HUES64 (cell line): ENCODE measurements at regions not wholly inside any gene's neighbourhood (a gene's known extent, or its start where the extent isn't known, plus 50 kb on each side); places are given as distances from the start of the nearest gene placed in this dataset.

Source experiments
- H3K27ac ChIP-seq: 2 replicates; pipeline ENCODE4 v1.7.0; 2013; ENCODE audit warnings: low read depth, low read length, inconsistent platforms
- H3K27me3 ChIP-seq: 2 replicates; pipeline ENCODE4 v1.6.1; 2013; ENCODE audit warnings: mild to moderate bottlenecking, low read length; ENCODE audit not compliant: insufficient read depth
- H3K36me3 ChIP-seq: 2 replicates; pipeline ENCODE4 v1.6.1; 2013; ENCODE audit warnings: mild to moderate bottlenecking, low read length; ENCODE audit not compliant: insufficient read depth
- H3K4me1 ChIP-seq: 2 replicates; pipeline ENCODE4 v1.6.1; 2013; ENCODE audit warnings: mild to moderate bottlenecking, low read length, moderate library complexity; ENCODE audit not compliant: insufficient read depth
- H3K4me3 ChIP-seq: 2 replicates; pipeline ENCODE4 v1.5.1; 2013; ENCODE audit warnings: mild to moderate bottlenecking, low read length, moderate library complexity
- H3K9ac ChIP-seq: 2 replicates; pipeline ENCODE4 v1.6.1; 2013; ENCODE audit warnings: mild to moderate bottlenecking, low read depth, low read length
- H3K9me3 ChIP-seq: 2 replicates; pipeline ENCODE4 v1.6.1; 2013; ENCODE audit warnings: low read depth, low read length; ENCODE audit not compliant: insufficient read depth
- WGBS: fragments of 150-250, 120-280 bp; methylation state at CpG from one replicate; pipeline ENCODE4 v1.1.7; 2013; ENCODE audit warnings: missing lambda C conversion rate; 5-methylcytosine and 5-hydroxymethylcytosine counted together

GRCh38 chr2:237185553-237185925, 99.8 kb downstream of the COPS8 start:
- Histone ChIP-seq H3K27ac (no peak overlapping the region), H3K4me3 (no peak overlapping the region), H3K9me3 (no peaks in the 10 kb centered on the region), H3K9ac (no peak overlapping the region), H3K27me3 (no peaks in the 10 kb centered on the region), H3K36me3 (no peaks in the 10 kb centered on the region), H3K4me1 (peaks cover 4% of the 10 kb centered on the region; the same call in 1 of the 2 replicates)
- WGBS = 78% methylated on average over 7 of the region's 7 CpGs

DNA sequence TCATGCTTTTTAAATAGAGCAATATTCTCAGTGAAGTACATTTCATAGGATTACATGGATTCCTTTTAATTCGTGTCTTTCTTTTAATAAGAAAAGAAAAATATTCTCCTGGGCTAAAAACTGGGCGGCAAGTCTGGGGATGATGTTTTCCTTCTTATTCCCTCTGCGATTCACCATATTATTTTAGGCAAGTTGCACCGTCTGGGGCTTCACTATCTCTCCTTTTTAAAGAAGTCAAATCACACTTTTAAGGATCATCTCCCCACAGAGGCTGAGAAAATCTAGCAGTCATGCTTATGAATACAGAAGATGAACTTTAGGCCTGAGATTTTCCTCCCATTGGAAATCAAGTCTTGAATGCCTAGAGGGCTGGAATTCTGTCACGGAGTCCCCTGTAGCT, 104.1 kb downstream of the COPS8 start:
- Histone ChIP-seq H3K9me3 (no peaks in the 10 kb centered on the region), H3K36me3 (no peaks in the 10 kb centered on the region), H3K27ac (no peak overlapping the region), H3K27me3 (no peaks in the 10 kb centered on the region), H3K4me3 (no peak overlapping the region), H3K9ac (no peak overlapping the region), H3K4me1 (peaks cover 4% of the 10 kb centered on the region; the same call in 1 of the 2 replicates)
- 97% methylated on average over 4 of the region's 5 CpGs for WGBS

DNA sequence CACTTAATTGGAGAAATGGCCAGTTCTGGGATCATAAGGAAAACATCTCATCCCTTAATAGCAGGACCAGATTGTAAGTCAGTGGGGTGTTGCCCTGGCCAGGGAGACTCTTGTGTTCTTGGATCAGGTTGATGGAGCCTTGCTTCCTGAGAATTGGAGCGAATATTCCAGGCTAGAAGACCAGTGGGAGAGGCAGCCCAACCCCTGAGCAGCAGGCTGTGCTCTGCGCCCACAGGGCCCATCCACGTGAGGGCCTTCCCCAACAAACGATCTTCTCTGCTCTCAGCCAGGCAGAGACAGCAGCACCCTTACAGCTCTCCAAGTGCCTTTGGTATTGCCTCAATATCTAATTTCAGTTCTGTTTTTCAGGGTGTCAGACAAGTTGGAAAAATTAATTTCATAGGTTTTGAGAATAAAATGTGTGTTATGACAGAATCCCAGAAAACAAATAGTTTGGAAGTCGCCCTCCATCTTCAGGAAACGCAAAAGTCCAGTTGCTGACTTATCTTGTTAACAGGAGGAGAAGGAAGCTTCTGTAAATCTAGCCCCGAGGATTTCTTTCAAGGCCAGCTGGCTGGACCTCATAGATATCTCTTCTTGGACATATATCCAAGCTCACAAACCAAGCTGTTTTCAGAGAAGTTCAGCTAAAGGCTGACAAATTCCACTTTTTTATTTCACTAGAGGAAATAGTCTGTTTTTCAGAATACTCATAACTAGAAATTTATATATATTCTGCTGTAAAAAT, 105.5 kb downstream of the COPS8 start:
- no peaks in the 10 kb centered on the region for H3K27me3 ChIP-seq
- H3K4me1 ChIP-seq = no peaks in the 10 kb centered on the region
- no peaks in the 10 kb centered on the region for H3K36me3 ChIP-seq
- no peak overlapping the region for H3K4me3 ChIP-seq
- no peak overlapping the region for H3K9ac ChIP-seq
- no peak overlapping the region for H3K27ac ChIP-seq
- H3K9me3 ChIP-seq = no peaks in the 10 kb centered on the region
- WGBS = 88% methylated on average over 7 of the region's 7 CpGs

- Histone ChIP-seq H3K4me3 (no peak overlapping the region), H3K4me1 (0 out of 2 replicates have a peak, but pooled peaks cover 1% of the 10 kb centered on the region), H3K36me3 (no peaks in the 10 kb centered on the region), H3K27ac (no peak overlapping the region), H3K9me3 (no peaks in the 10 kb centered on the region), H3K9ac (no peak overlapping the region), H3K27me3 (no peaks in the 10 kb centered on the region)
- WGBS = 80% methylated on average over 8 of the region's 8 CpGs
Measured at GRCh38 chr2:237191714-237192081, 106.0 kb downstream of the COPS8 start.

GRCh38 chr2:237192881-237193280, 107.2 kb downstream of the COPS8 start:
- H3K4me1 ChIP-seq = peaks cover 13% of the 10 kb centered on the region
- no peaks in the 10 kb centered on the region for H3K9me3 ChIP-seq
- 94% methylated on average over 8 of the region's 8 CpGs for WGBS
- H3K27ac ChIP-seq = no peak overlapping the region
- H3K36me3 ChIP-seq = no peaks in the 10 kb centered on the region
- H3K9ac ChIP-seq = no peak overlapping the region
- H3K4me3 ChIP-seq = no peak overlapping the region
- H3K27me3 ChIP-seq = no peaks in the 10 kb centered on the region

GRCh38 chr2:237193436-237193835, 107.7 kb downstream of the COPS8 start:
- no peak overlapping the region for H3K4me3 ChIP-seq
- H3K9ac ChIP-seq = no peak overlapping the region
- no peak overlapping the region for H3K27ac ChIP-seq
- peaks cover 18% of the 10 kb centered on the region for H3K4me1 ChIP-seq
- WGBS = 94% methylated on average over 7 of the region's 7 CpGs
- H3K9me3 ChIP-seq = no peaks in the 10 kb centered on the region
- H3K27me3 ChIP-seq = no peaks in the 10 kb centered on the region
- H3K36me3 ChIP-seq = no peaks in the 10 kb centered on the region

DNA sequence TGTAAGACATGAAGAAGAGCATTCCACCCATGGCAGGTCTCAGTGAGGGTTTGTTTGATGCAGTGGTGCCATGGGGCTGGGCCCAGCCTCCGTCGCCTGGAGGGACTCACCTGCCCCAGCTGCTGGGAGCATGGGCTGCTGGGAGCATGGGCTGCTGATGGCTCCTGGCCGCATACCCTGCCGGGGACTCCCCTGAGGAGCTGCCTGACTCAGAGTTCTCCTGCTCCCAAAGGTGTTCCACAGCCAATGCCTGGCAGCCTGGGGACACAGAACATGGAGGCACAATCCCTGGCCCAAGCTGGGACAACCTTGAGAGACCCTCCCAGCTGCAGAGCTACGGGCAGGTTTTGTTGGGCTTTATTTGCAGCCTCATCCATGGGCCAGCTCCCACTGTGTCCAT, 108.4 kb downstream of the COPS8 start:
- 82% methylated on average over 5 of the region's 5 CpGs for WGBS
- H3K27ac ChIP-seq = no peak overlapping the region

DNA sequence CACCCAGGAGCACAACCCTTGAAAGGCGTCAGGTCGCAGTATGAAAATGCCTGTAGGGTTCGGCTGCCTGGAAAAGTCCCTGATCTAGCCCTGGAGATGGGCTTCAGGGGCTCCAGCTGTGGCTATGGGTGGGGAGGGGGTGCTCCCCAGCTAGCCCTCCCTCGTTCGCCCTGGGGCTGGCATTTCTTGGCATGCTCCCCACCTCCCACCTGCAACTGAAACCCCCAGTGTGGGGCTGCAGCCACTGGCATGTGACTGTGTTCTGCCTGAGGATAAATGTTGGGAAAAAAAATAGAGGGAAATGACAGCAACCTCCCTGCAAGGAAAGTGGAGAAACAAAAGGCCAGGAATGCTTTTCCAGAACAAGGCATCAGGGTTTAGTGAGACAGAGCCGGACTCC, 109.2 kb downstream of the COPS8 start:
- H3K27ac ChIP-seq = no peak overlapping the region
- H3K4me3 ChIP-seq = no peak overlapping the region
- H3K9ac ChIP-seq = no peak overlapping the region
- WGBS = 95% methylated on average over 6 of the region's 6 CpGs
- H3K27me3 ChIP-seq = no peaks in the 10 kb centered on the region
- H3K36me3 ChIP-seq = no peaks in the 10 kb centered on the region
- peaks cover 4% of the 10 kb centered on the region; the same call in 1 of the 2 replicates for H3K9me3 ChIP-seq
- H3K4me1 ChIP-seq = peaks cover 26% of the 10 kb centered on the region

More for the DNA sequence above, 108.4 kb downstream of the COPS8 start:
- H3K9me3 ChIP-seq = no peaks in the 10 kb centered on the region
- H3K27me3 ChIP-seq = no peaks in the 10 kb centered on the region
- H3K4me3 ChIP-seq = no peak overlapping the region
- no peak overlapping the region for H3K9ac ChIP-seq
- peaks cover 25% of the 10 kb centered on the region for H3K4me1 ChIP-seq
- H3K36me3 ChIP-seq = no peaks in the 10 kb centered on the region

DNA sequence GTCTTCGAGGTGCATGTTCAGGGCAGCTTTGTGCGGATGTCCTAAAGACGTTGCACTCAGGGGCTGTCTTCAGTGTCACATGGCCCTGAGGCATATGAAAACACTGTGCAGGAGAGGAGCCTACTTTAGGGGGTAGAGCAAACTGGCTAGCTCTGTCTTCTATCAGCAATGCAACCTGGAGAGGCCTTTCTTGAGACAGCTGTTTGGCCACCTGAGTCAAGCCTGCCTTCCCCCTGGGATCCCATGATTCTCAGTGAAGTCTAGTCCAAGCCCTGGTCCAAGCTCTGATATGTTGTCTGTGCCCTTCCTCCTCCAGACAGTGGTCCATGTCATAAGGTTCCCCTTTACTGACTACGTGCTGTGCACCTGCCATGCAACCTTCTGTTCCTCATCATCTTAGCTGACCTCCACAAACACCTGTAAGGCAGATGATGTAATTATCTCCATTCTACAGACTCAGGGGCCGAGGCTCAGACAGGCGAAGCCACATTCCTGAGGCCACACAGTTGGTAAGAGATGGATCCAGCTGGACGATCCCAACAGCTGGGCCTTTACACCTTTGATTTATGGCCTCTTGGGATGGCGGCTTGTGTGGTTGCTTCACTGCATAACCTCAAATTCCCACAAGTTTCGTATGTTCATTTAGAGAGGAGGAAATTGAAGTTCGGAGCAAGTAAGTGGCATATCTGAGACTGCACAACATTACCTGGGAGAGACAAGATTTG, 109.9 kb downstream of the COPS8 start:
- peaks cover 10% of the 10 kb centered on the region for H3K9me3 ChIP-seq
- no peaks in the 10 kb centered on the region for H3K36me3 ChIP-seq
- WGBS = 96% methylated on average over 10 of the region's 10 CpGs
- H3K4me1 ChIP-seq = peaks cover 26% of the 10 kb centered on the region
- H3K9ac ChIP-seq = no peak overlapping the region
- H3K27me3 ChIP-seq = no peaks in the 10 kb centered on the region
- no peak overlapping the region for H3K27ac ChIP-seq
- no peak overlapping the region for H3K4me3 ChIP-seq

GRCh38 chr2:237196409-237196808, 110.7 kb downstream of the COPS8 start:
- no peak overlapping the region for H3K27ac ChIP-seq
- WGBS = no CpG with 5 or more reads among the region's 1 CpG
- no peak overlapping the region for H3K9ac ChIP-seq

GRCh38 chr2:237196866-237197618, 111.4 kb downstream of the COPS8 start:
- peaks cover 12% of the 10 kb centered on the region for H3K9me3 ChIP-seq
- no peaks in the 10 kb centered on the region for H3K27me3 ChIP-seq
- H3K4me3 ChIP-seq = no peak overlapping the region
- H3K36me3 ChIP-seq = no peaks in the 10 kb centered on the region
- peaks cover 33% of the 10 kb centered on the region for H3K4me1 ChIP-seq
- WGBS = 91% methylated on average over 6 of the region's 6 CpGs
- no peak overlapping the region for H3K9ac ChIP-seq
- H3K27ac ChIP-seq = no peak overlapping the region; the same call in 1 of the 2 replicates

More at GRCh38 chr2:237196409-237196808, 110.7 kb downstream of the COPS8 start:
- Histone ChIP-seq H3K9me3 (peaks cover 12% of the 10 kb centered on the region), H3K4me3 (no peak overlapping the region), H3K4me1 (peaks cover 28% of the 10 kb centered on the region), H3K36me3 (no peaks in the 10 kb centered on the region), H3K27me3 (no peaks in the 10 kb centered on the region)
